Mesendoderm (in vitro differentiated cells): ENCODE measurements at regions not wholly inside any gene's neighbourhood (a gene's known extent, or its start where the extent isn't known, plus 50 kb on each side); places are given as distances from the start of the nearest gene placed in this dataset.

Experiments
- DNase-seq: peaks from one replicate; pipeline ENCODE4 v3.0.0; 2013
- H2AK5ac ChIP-seq: 2 replicates; pipeline ENCODE4 v1.6.1; 2013; ENCODE audit warnings: low read length, inconsistent platforms
- H2BK120ac ChIP-seq: 2 replicates; pipeline ENCODE4 v1.6.1; 2013; ENCODE audit warnings: low read depth, mild to moderate bottlenecking, low read length, moderate library complexity, mixed read lengths
- H2BK15ac ChIP-seq: replicated peaks from 2 replicates; pipeline ENCODE4 v1.6.1; 2013; ENCODE audit warnings: low read depth, mild to moderate bottlenecking, moderate library complexity
- H2BK5ac ChIP-seq: 2 replicates; pipeline ENCODE4 v1.6.1; 2013; ENCODE audit warnings: low read length, inconsistent platforms
- H3K18ac ChIP-seq: 2 replicates; pipeline ENCODE4 v1.6.1; 2013; ENCODE audit warnings: mild to moderate bottlenecking, low read length, mixed read lengths
- H3K23ac ChIP-seq: one replicate; pipeline ENCODE4 v1.6.1; 2013; ENCODE audit warnings: low read length
- H3K27ac ChIP-seq: 2 replicates; pipeline ENCODE4 v1.5.1; 2013; ENCODE audit warnings: low read depth, mild to moderate bottlenecking, inconsistent platforms, low read length, moderate library complexity
- H3K27me3 ChIP-seq: 2 replicates; pipeline ENCODE4 v1.6.1; 2013; ENCODE audit warnings: low read length, control low read depth, mild to moderate bottlenecking, inconsistent platforms; ENCODE audit not compliant: insufficient read depth, poor library complexity
- H3K36me3 ChIP-seq: 2 replicates; pipeline ENCODE4 v1.6.1; 2013; ENCODE audit warnings: low read length, inconsistent platforms; ENCODE audit not compliant: control insufficient read depth, insufficient read depth
- H3K4ac ChIP-seq: one replicate; pipeline ENCODE4 v1.6.1; 2013; ENCODE audit warnings: low read depth, mild to moderate bottlenecking, low read length, moderate library complexity
- H3K4me1 ChIP-seq: 2 replicates; pipeline ENCODE4 v1.6.1; 2013; ENCODE audit warnings: low read depth, low read length, inconsistent platforms; ENCODE audit not compliant: control insufficient read depth
- H3K4me2 ChIP-seq: 2 replicates; pipeline ENCODE4 v1.6.1; 2013; ENCODE audit warnings: low read length
- H3K4me3 ChIP-seq: 2 replicates; pipeline ENCODE4 v1.5.1; 2013; ENCODE audit warnings: mild to moderate bottlenecking, low read length
- H3K56ac ChIP-seq: one replicate; pipeline ENCODE4 v1.6.1; 2013; ENCODE audit warnings: low read length
- H3K79me1 ChIP-seq: 2 replicates; pipeline ENCODE4 v1.6.1; 2013; ENCODE audit warnings: low read length, inconsistent platforms
- H3K79me2 ChIP-seq: 2 replicates; pipeline ENCODE4 v1.6.1; 2013; ENCODE audit warnings: mild to moderate bottlenecking, low read length; ENCODE audit not compliant: control insufficient read depth, insufficient read depth
- H3K9ac ChIP-seq: 2 replicates; pipeline ENCODE4 v1.6.1; 2013; ENCODE audit warnings: low read length, inconsistent platforms
- H4K5ac ChIP-seq: one replicate; pipeline ENCODE4 v1.6.1; 2013; ENCODE audit warnings: low read length
- H4K8ac ChIP-seq: one replicate; pipeline ENCODE4 v1.6.1; 2013; ENCODE audit warnings: low read depth, mild to moderate bottlenecking, control low read depth, low read length, moderate library complexity
- WGBS: extraction: QIAGEN DNeasy Blood & Tissue Kit; methylation state at CpG from one replicate; pipeline ENCODE4 v1.1.7; 2013; ENCODE audit warnings: low lambda C conversion rate, missing lambda C conversion rate; ENCODE audit not compliant: insufficient coverage; ENCODE audit errors: extremely low coverage; 5-methylcytosine and 5-hydroxymethylcytosine counted together

DNA sequence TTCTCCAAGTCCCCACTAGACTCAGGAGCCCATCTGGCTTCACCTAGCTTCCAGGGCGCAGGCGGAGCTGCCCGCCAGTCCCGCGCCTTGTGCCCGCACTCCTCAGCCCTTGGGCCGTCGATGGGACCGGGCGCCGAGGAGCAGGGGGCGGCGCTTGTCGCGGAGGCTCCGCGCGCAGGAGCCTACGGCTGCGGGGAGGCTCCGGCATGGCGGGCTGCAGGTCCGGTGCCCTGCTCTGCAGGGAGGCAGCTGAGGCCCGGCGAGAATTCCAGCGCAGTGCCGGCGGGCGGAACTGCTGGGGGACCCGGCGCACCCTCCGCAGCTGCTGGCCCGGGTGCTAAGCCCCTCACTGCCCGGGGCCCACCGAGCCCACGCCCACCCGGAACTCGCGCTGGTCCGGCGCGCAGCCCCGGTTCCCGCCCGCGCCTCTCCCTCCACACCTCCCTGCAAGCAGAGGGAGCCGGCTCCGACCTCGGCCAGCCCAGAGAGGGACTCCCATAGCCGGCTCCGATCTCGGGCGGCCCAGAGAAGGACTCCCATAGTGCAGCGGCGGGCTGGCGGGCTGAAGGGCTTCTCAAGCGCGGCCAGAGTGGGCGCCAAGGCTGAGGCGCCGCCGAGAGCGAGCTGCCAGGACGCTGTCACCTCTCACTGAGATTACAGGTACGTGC, 78.1 kb upstream of the PJA2 start:
- Histone ChIP-seq H2AK5ac (no peak overlapping the region), H2BK5ac (no peak overlapping the region), H2BK120ac (no peak overlapping the region), H3K4me3 (no peak overlapping the region), H3K4me2 (no peak overlapping the region), H3K56ac (no peak overlapping the region), H4K8ac (no peak overlapping the region), H3K27ac (no peak overlapping the region), H2BK15ac (no peak overlapping the region), H3K4ac (no peak overlapping the region), H3K18ac (no peak overlapping the region), H3K23ac (no peak overlapping the region), H3K27me3 (no peaks in the 10 kb centered on the region), H3K9ac (no peak overlapping the region), H3K79me1 (no peaks in the 10 kb centered on the region), H3K79me2 (no peaks in the 10 kb centered on the region), H3K36me3 (no peaks in the 10 kb centered on the region), H4K5ac (no peak overlapping the region), H3K4me1 (peaks cover 9% of the 10 kb centered on the region)
- no CpG with 5 or more reads among the region's 65 CpGs for WGBS
- no peak for DNase-seq

- Histone ChIP-seq H3K4me3 (no peak overlapping the region), H2BK5ac (no peak overlapping the region), H2BK120ac (no peak overlapping the region), H3K27me3 (no peaks in the 10 kb centered on the region), H3K4me2 (no peak overlapping the region), H3K9ac (no peak overlapping the region), H4K8ac (no peak overlapping the region), H4K5ac (no peak overlapping the region), H3K79me1 (no peaks in the 10 kb centered on the region), H3K36me3 (no peaks in the 10 kb centered on the region), H3K79me2 (no peaks in the 10 kb centered on the region), H3K56ac (no peak overlapping the region), H3K4me1 (peaks cover 9% of the 10 kb centered on the region), H2BK15ac (no peak overlapping the region), H3K18ac (no peak overlapping the region), H3K4ac (no peak overlapping the region), H3K27ac (no peak overlapping the region), H2AK5ac (no peak overlapping the region), H3K23ac (no peak overlapping the region)
- no peak for DNase-seq
- WGBS, result no CpG with 5 or more reads among the region's 10 CpGs
Measured at GRCh38 chr5:109486200-109486804, 76.5 kb upstream of the PJA2 start.

- no CpG with 5 or more reads among the region's 8 CpGs for WGBS
- no peak overlapping the region for H4K8ac ChIP-seq
- H3K4me3 ChIP-seq, result no peak overlapping the region
- no peak overlapping the region for H3K23ac ChIP-seq
- H3K9ac ChIP-seq, result no peak overlapping the region
- H4K5ac ChIP-seq, result no peak overlapping the region
- no peak overlapping the region for H3K4ac ChIP-seq
- H2BK120ac ChIP-seq, result no peak overlapping the region
- no peaks in the 10 kb centered on the region for H3K79me2 ChIP-seq
- H3K36me3 ChIP-seq, result no peaks in the 10 kb centered on the region
- no peak overlapping the region for H3K4me2 ChIP-seq
- H3K27ac ChIP-seq, result no peak overlapping the region
- no peak for DNase-seq
- H2BK5ac ChIP-seq, result no peak overlapping the region
- H2AK5ac ChIP-seq, result no peak overlapping the region
- peaks cover 9% of the 10 kb centered on the region for H3K4me1 ChIP-seq
- H3K27me3 ChIP-seq, result no peaks in the 10 kb centered on the region
- no peak overlapping the region for H3K18ac ChIP-seq
- no peak overlapping the region for H3K56ac ChIP-seq
- no peaks in the 10 kb centered on the region for H3K79me1 ChIP-seq
- no peak overlapping the region for H2BK15ac ChIP-seq
Measured at GRCh38 chr5:109485030-109485429, 75.3 kb upstream of the PJA2 start.

- DNase-seq, result no peak
- Histone ChIP-seq H3K4me3 (no peak overlapping the region), H3K4ac (no peak overlapping the region), H3K9ac (no peak overlapping the region), H2BK15ac (no peak overlapping the region), H3K4me1 (peaks cover 9% of the 10 kb centered on the region), H3K79me2 (no peaks in the 10 kb centered on the region), H3K4me2 (no peak overlapping the region), H2BK5ac (no peak overlapping the region), H3K27me3 (no peaks in the 10 kb centered on the region), H3K27ac (no peak overlapping the region), H3K23ac (no peak overlapping the region), H3K79me1 (no peaks in the 10 kb centered on the region), H4K5ac (no peak overlapping the region), H2BK120ac (no peak overlapping the region), H3K36me3 (no peaks in the 10 kb centered on the region), H3K18ac (no peak overlapping the region), H3K56ac (no peak overlapping the region), H4K8ac (no peak overlapping the region), H2AK5ac (no peak overlapping the region)
- no CpG with 5 or more reads among the region's 3 CpGs for WGBS
Measured at GRCh38 chr5:109484597-109484996, 74.8 kb upstream of the PJA2 start.

DNA sequence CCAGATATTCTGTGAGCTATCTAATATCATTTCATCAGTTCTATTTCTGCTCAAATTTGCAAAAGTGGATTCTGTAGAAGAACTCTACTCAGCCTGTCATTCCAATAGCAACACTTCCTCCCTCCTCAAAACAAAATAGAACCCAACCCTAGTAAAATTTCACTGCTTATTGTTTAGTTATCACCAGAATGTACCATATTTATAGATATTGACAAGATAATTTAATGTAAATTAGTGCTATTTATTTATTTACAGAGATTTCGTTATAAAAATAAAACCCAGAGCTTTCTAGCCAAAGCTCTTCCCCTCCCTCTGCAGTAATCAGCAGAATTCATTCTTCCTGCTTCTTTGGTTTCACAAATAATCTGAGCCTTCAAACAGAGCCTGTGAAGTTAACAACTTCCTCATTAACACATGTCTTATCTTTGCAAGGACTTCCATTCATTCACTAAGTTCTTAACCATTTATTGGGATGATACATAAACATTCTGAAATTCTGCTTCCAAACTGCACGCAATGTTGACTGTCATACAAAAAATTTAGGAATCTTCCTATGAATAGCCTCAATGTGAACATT, 73.7 kb upstream of the PJA2 start:
- WGBS, result no CpG with 5 or more reads among the region's 2 CpGs

More for the DNA sequence above, 73.7 kb upstream of the PJA2 start:
- Histone ChIP-seq H2BK120ac (peak overlapping the region; percentile 68), H3K79me1 (no peaks in the 10 kb centered on the region), H2BK5ac (peak overlapping the region; percentile 83), H3K23ac (peak overlapping the region; percentile 75), H3K79me2 (no peaks in the 10 kb centered on the region), H4K8ac (no peak overlapping the region), H3K18ac (no peak overlapping the region), H3K27me3 (no peaks in the 10 kb centered on the region), H4K5ac (no peak overlapping the region), H2AK5ac (no peak overlapping the region), H3K4me1 (peaks cover 9% of the 10 kb centered on the region), H3K4me3 (no peak overlapping the region), H2BK15ac (no peak overlapping the region), H3K27ac (peak overlapping the region; percentile 22), H3K4ac (no peak overlapping the region), H3K4me2 (no peak overlapping the region), H3K9ac (no peak overlapping the region), H3K36me3 (no peaks in the 10 kb centered on the region), H3K56ac (peak overlapping the region; percentile 65)
- peak; percentile 65 for DNase-seq
